Stromal cell of bone marrow (primary cell): ENCODE measurements at regions not wholly inside any gene's neighbourhood (a gene's known extent, or its start where the extent isn't known, plus 50 kb on each side); places are given as distances from the start of the nearest gene placed in this dataset.
"Not testable (repeated sequence)": the region's sequence is repeated elsewhere in the genome, so short reads cannot be mapped to it uniquely, and the experiment has no call there.

Source experiments
- DNase-seq: peaks from one replicate; pipeline ENCODE4 v3.0.0-alpha.2; 2012; ENCODE audit warnings: low read depth

DNA sequence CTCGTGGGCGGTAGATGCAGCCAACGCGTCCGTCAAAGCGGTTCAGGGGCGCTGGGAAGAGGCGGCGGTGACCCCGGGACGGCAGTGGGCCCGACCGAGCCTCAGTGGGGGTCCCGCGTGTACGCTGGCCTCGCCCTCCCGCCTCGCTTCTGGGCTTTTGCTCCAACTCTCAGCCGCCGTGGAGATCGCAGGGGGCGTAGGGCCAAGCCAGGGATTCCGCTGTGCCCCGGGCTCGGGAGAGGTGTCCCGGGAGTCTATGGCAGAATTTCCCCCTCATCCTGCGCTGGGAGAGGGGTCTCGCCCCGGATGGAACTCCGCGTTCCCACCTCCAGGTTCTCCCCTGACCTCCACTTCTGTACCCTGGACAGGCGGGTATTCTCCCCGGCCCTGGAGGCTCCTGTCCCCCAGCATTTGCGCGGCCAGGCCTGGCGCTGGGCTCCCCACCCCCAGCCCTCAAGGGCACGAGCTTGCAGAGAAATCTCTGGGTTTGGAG is 131.9 kb downstream of the MRPL36 start:
- no peak for DNase-seq

DNA sequence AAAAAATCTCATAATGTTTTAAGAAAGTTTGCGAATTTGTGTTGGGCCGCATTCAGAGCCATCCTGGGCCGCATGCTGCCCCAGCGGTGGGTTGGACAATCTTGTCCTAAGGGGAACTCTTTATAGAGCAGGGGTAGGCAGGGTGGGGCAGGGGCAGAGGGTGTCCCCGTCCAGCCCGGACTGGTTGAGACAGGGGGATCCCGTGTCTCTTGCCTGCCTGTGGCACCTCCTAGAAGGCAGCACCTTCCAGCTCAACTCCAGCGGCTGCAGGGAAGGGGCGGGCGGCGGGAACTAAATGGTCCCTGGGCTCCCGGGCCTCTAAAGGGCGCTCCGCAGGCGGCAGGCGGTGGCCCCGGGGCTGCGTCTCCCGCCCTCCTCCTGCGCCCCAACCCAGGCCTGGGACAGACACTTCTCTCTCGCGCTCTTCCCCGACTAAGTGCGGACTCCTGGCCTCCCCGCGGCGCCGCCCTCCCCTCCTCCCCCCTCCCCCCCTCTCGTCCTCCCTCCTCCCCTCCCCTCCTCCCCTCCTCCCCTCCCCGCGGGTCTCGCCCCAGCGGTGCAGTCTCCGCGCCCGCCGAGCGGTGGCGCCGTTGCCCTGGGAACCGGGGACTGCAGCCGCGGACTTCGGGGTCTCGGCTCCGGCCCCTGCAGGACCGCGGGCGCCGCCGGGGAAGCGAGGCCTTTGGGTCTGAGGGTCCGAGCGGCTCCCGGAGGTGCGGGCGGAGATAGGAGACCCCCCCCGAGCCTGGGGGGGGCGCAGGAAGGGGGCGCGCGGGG is 132.6 kb downstream of the MRPL36 start:
- no peak for DNase-seq

DNA sequence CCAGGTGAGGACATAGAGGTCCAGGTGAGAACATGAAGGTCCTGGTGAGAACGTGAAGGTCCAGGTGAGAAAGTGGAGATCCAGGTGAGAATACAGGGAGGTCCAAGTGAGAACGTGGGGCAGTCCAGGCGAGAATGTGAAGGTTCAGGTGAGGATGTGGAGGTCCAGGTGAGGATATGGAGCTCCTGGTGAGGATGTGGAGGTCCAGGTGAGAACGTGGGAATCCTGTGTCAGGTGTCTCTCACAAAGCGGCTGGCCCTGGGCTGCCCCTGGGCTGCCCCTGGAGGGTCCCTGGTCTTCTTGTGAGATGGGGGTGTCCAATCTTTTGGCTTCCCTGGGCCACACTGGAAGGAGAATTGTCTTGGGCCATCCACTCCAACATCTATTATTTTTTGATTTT is 133.4 kb downstream of the MRPL36 start:
- DNase-seq: no peak

DNA sequence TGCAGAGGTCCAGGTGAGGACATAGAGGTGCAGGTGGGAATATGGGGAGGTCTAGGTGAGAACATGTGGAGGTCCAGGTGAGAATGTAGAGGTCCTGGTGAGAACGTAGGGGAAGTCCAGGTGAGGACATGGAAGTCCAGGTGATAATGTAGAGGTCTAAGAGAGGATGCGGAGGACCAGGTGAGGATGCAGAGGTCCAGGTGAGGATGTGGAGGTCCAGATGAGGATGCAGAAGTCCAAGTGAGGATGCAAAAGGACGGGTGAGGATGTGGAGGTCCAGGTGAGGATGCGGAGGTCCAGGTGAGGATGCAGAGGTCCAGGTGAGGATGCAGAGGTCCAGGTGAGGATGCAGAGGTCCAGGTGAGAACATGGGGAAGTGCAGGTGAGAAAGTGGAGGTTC is 133.8 kb downstream of the MRPL36 start:
- DNase-seq: no peak

DNA sequence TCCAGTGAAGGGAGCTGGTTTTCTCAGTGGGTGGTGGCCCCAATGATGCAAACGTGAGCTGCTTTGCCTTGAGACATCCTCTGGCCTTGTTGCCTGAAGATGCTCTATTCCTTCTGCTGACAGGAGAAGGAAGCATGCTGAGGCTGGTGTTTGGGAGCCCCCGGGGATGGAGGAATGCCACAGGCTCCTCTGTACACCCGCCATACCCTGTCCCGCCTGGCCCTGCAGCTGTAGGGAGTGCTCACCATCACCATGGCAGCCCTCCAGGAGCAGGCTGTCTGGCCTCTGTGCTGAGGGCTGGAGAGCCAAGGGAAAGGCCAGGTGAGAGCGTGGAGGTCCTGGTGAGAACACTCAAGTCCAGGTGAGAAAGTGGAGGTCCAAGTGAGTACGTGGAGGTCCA is 134.4 kb downstream of the MRPL36 start:
- DNase-seq: no peak

- DNase-seq: no peak
Measured at GRCh38 chr5:1663186-1663585, 136.5 kb downstream of the MRPL36 start.

GRCh38 chr5:1662559-1663085 is 137.0 kb downstream of the MRPL36 start:
- DNase-seq: no peak

DNA sequence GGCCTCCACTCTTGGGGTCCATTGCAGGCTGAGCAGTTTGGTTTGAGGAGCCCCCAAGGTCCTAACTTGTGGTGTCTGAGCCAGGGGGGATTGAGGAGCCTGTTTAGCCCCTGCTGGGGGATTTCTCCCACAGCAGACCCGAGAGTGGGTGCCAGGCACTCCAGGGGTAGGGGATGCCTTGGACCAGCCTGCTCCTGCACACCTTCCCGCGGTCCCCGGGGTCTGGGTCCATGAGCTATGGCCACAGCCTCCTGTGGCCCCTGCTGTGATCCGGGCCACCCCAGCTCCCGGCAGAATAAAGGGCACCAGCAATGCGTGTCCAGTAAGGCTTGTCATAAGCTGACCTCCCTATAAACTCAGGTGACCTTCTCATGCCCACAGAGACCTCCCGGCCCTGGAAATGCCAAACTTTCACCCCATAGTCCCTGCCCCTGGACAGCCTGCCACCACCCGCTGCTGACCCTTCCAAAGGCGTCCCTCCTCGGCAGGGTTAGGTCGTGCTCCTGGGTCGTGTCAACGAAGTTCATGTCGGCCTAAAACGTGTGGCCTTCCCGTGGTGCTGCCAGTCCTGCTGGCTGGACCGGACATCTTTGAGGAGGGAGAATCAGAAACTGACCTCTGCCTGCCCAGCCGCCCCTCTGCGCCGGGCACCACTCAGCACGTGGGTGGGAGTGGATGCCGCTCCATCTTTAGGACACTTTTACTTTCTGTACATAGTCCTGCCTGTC is 137.6 kb downstream of the MRPL36 start:
- no peak for DNase-seq

- no peak for DNase-seq
Measured at GRCh38 chr5:1661311-1661710, 137.6 kb upstream of the LPCAT1 start.

- DNase-seq: no peak
Measured at GRCh38 chr5:1660511-1660910, 136.8 kb upstream of the LPCAT1 start.

- no peak for DNase-seq
Measured at GRCh38 chr5:1660001-1660400, 136.2 kb upstream of the LPCAT1 start.

- no peak for DNase-seq
Measured at GRCh38 chr5:1659100-1659981, 135.6 kb upstream of the LPCAT1 start.

- DNase-seq: no peak
Measured at GRCh38 chr5:1658665-1659064, 134.9 kb upstream of the LPCAT1 start.

DNA sequence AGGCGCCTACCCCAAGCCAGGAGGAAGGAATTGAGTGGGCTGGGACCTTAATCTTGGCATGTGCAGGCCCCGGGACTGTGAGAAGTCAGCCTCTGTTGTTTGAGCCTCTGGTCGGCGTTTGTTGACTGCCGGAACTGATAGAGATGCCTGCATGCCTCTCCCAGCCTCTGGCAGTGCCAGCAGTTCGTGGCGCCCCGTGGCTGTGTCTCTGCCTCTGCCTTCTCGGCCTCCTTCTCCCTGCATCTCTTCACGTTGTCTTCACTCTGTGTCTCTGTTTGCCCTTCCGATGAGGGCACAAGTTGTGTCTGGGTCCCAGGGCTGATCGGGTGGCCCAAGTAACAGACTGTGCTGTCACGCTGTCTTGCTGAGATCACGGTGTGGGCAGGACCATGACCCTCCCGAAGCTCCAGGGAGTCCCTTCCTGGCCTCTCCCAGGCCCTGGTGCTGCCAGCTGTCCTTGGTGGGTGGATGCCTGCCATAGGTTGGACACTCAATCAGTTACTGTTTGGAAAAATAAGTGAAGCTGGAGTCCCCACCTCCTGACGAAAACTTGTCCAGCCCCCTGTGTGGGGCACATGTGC is 133.5 kb upstream of the LPCAT1 start:
- no peak for DNase-seq

GRCh38 chr5:1656271-1656975 is 132.7 kb upstream of the LPCAT1 start:
- no peak for DNase-seq

DNA sequence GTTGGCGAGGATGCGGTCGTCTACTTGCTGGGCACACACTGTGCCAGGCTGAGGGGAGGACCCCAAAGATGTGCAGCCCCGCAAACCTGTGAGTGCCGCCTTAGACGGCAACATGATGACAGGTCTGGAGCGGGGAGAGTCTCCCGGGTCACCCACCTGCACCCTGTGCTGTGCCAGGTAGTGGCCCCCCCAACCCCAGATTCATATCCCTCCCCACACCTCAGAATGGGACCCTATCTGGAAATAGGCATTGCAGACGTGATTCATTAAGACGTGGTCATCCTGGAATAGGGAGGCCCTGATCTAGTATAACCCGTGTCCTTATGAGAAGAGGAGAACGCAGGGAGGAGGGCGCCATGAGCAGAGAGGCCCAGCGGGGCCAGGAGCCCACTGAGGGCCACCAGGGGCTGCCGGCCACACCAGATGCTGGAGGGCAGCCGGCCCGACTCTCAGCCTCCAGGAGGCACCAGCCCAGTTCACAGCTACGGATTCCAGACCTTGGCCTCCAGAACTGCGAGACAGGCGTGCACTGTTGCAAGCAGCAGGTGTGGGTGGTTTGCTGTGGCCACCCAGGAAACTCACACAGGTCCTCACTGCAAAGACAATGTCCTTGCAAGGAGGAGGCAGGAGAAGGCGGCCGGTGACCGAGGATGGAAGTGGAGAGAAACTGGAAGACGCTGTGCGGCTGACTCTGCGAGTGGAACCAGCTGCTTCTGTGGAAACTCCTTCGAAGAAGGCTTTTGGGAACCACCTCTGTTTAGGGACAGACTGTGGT is 131.9 kb upstream of the LPCAT1 start:
- DNase-seq: no peak

DNA sequence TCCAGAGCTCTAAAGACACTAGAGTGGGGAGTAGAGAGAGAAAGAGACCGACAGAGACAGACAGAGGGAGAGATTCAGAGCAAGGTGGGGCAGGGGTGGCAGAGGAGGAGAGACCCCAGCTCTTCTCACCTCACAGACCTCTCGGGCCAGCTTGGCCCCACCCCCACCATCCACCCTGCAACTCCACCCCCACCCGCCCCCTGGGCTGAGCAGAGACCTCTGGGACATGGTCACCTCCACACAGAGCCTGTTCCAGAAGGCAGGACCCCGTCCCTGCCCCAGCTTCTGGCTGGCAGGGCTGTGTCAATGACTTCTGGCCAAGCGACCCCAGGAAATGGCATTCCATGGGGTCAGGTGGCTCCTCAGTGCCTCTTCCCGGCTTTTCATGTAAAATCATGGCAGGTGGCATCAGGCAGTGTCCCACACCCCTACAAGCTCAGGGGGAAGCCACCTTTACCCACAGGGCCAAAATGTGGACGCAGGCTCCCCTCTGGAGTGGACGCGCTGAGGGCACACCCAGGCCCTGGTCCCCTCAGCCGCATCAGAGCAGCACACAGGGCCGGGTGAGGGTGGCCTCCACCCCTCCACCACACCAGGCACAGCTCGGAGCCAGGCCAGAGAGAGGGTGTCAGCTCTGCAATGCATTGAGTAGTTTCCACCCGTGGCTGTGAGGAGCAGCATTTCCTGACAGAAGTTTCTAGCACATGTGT is 131.2 kb upstream of the LPCAT1 start:
- no peak for DNase-seq

GRCh38 chr5:1653698-1654651 is 130.2 kb upstream of the LPCAT1 start:
- DNase-seq: not testable (repeated sequence)
